ENCODE measurements at regions not wholly inside any gene's neighbourhood (a gene's known extent, or its start where the extent isn't known, plus 50 kb on each side); places are given as distances from the start of the nearest gene placed in this dataset.
"Not testable (repeated sequence)": the region's sequence is repeated elsewhere in the genome, so short reads cannot be mapped to it uniquely, and the experiment has no call there.

- H3K4me1 ChIP-seq (ENCODE audit: control insufficient read depth in 5 of 5, insufficient read depth in 5 of 5, low read length in 5 of 5) = no peaks in the 10 kb centered on the region
- no peaks in the 10 kb centered on the region for H3K9me3 ChIP-seq (ENCODE audit: control insufficient read depth in 5 of 5, low read length in 5 of 5)
- H3K27me3 ChIP-seq (ENCODE audit: control insufficient read depth in 5 of 5, insufficient read depth in 4 of 5, low read length in 5 of 5) = peaks cover 0 to 3% (median 0%) of the 10 kb centered on the region in 5 donors
- no peak overlapping the region for H3K4me3 ChIP-seq (ENCODE audit: low read depth in 1 of 5, low read length in 5 of 5)
- no peak overlapping the region for H3K9ac ChIP-seq (ENCODE audit: low read length in 5 of 5)
- H3K27ac ChIP-seq (ENCODE audit: low read depth, low read length) = no peak overlapping the region
- no peaks in the 10 kb centered on the region for H3K36me3 ChIP-seq (ENCODE audit: control insufficient read depth in 5 of 5, insufficient read depth in 5 of 5, low read length in 5 of 5)
These were observed 132.6 kb downstream of the NR2F2 start for GRCh38 chr15:96462768-96463750.

- Histone ChIP-seq H3K27ac (ENCODE audit: low read depth, low read length) (no peak overlapping the region), H3K9me3 (ENCODE audit: control insufficient read depth in 5 of 5, low read length in 5 of 5) (no peaks in the 10 kb centered on the region), H3K4me1 (ENCODE audit: control insufficient read depth in 5 of 5, insufficient read depth in 5 of 5, low read length in 5 of 5) (no peaks in the 10 kb centered on the region), H3K27me3 (ENCODE audit: control insufficient read depth in 5 of 5, insufficient read depth in 4 of 5, low read length in 5 of 5) (peaks cover 0 to 6% (median 4%) of the 10 kb centered on the region in 5 donors), H3K36me3 (ENCODE audit: control insufficient read depth in 5 of 5, insufficient read depth in 5 of 5, low read length in 5 of 5) (no peaks in the 10 kb centered on the region), H3K4me3 (ENCODE audit: low read depth in 1 of 5, low read length in 5 of 5) (no peak overlapping the region), H3K9ac (ENCODE audit: low read length in 5 of 5) (no peak overlapping the region)
These were observed 136.0 kb downstream of the NR2F2 start for GRCh38 chr15:96466389-96466947.

- Histone ChIP-seq H3K36me3 (ENCODE audit: control insufficient read depth in 5 of 5, insufficient read depth in 5 of 5, low read length in 5 of 5) (no peaks in the 10 kb centered on the region), H3K27me3 (ENCODE audit: control insufficient read depth in 5 of 5, insufficient read depth in 4 of 5, low read length in 5 of 5) (peaks cover 0 to 6% (median 4%) of the 10 kb centered on the region in 5 donors), H3K27ac (ENCODE audit: low read depth, low read length) (no peak overlapping the region), H3K4me1 (ENCODE audit: control insufficient read depth in 5 of 5, insufficient read depth in 5 of 5, low read length in 5 of 5) (no peaks in the 10 kb centered on the region), H3K9me3 (ENCODE audit: control insufficient read depth in 5 of 5, low read length in 5 of 5) (no peaks in the 10 kb centered on the region), H3K4me3 (ENCODE audit: low read depth in 1 of 5, low read length in 5 of 5) (no peak overlapping the region), H3K9ac (ENCODE audit: low read length in 5 of 5) (no peak overlapping the region)
These were observed 137.5 kb downstream of the NR2F2 start for GRCh38 chr15:96468036-96468435.

GRCh38 chr15:96470681-96471310, 140.3 kb downstream of the NR2F2 start:
- Histone ChIP-seq H3K9ac (ENCODE audit: low read length in 5 of 5) (no peak overlapping the region), H3K27me3 (ENCODE audit: control insufficient read depth in 5 of 5, insufficient read depth in 4 of 5, low read length in 5 of 5) (peaks cover 0 to 6% (median 4%) of the 10 kb centered on the region in 5 donors), H3K27ac (ENCODE audit: low read depth, low read length) (no peak overlapping the region), H3K36me3 (ENCODE audit: control insufficient read depth in 5 of 5, insufficient read depth in 5 of 5, low read length in 5 of 5) (no peaks in the 10 kb centered on the region), H3K9me3 (ENCODE audit: control insufficient read depth in 5 of 5, low read length in 5 of 5) (no peaks in the 10 kb centered on the region), H3K4me1 (ENCODE audit: control insufficient read depth in 5 of 5, insufficient read depth in 5 of 5, low read length in 5 of 5) (no peaks in the 10 kb centered on the region), H3K4me3 (ENCODE audit: low read depth in 1 of 5, low read length in 5 of 5) (no peak overlapping the region)

GRCh38 chr15:96472681-96473080, 142.2 kb downstream of the NR2F2 start:
- no peaks in the 10 kb centered on the region for H3K36me3 ChIP-seq (ENCODE audit: control insufficient read depth in 5 of 5, insufficient read depth in 5 of 5, low read length in 5 of 5)
- H3K9ac ChIP-seq (ENCODE audit: low read length in 5 of 5) = no peak overlapping the region
- H3K27ac ChIP-seq (ENCODE audit: low read depth, low read length) = no peak overlapping the region
- H3K9me3 ChIP-seq (ENCODE audit: control insufficient read depth in 5 of 5, low read length in 5 of 5) = no peaks in the 10 kb centered on the region
- H3K4me1 ChIP-seq (ENCODE audit: control insufficient read depth in 5 of 5, insufficient read depth in 5 of 5, low read length in 5 of 5) = no peaks in the 10 kb centered on the region
- H3K27me3 ChIP-seq (ENCODE audit: control insufficient read depth in 5 of 5, insufficient read depth in 4 of 5, low read length in 5 of 5) = peaks cover 0 to 6% (median 4%) of the 10 kb centered on the region in 5 donors
- H3K4me3 ChIP-seq (ENCODE audit: low read depth in 1 of 5, low read length in 5 of 5) = no peak overlapping the region

GRCh38 chr15:96473556-96473955, 143.1 kb downstream of the NR2F2 start:
- H3K4me1 ChIP-seq (ENCODE audit: control insufficient read depth in 5 of 5, insufficient read depth in 5 of 5, low read length in 5 of 5) = no peaks in the 10 kb centered on the region
- H3K27me3 ChIP-seq (ENCODE audit: control insufficient read depth in 5 of 5, insufficient read depth in 4 of 5, low read length in 5 of 5) = peaks cover 0 to 6% (median 4%) of the 10 kb centered on the region in 5 donors
- H3K4me3 ChIP-seq (ENCODE audit: low read depth in 1 of 5, low read length in 5 of 5) = no peak overlapping the region

GRCh38 chr15:96474231-96474664, 143.7 kb downstream of the NR2F2 start:
- H3K27ac ChIP-seq (ENCODE audit: low read depth, low read length) = no peak overlapping the region
- H3K27me3 ChIP-seq (ENCODE audit: control insufficient read depth in 5 of 5, insufficient read depth in 4 of 5, low read length in 5 of 5) = peaks cover 0 to 6% (median 4%) of the 10 kb centered on the region in 5 donors
- H3K9ac ChIP-seq (ENCODE audit: low read length in 5 of 5) = no peak overlapping the region
- H3K4me1 ChIP-seq (ENCODE audit: control insufficient read depth in 5 of 5, insufficient read depth in 5 of 5, low read length in 5 of 5) = no peaks in the 10 kb centered on the region
- H3K4me3 ChIP-seq (ENCODE audit: low read depth in 1 of 5, low read length in 5 of 5) = no peak overlapping the region
- no peaks in the 10 kb centered on the region for H3K36me3 ChIP-seq (ENCODE audit: control insufficient read depth in 5 of 5, insufficient read depth in 5 of 5, low read length in 5 of 5)
- no peaks in the 10 kb centered on the region for H3K9me3 ChIP-seq (ENCODE audit: control insufficient read depth in 5 of 5, low read length in 5 of 5)

More at GRCh38 chr15:96473556-96473955, 143.1 kb downstream of the NR2F2 start:
- Histone ChIP-seq H3K9ac (ENCODE audit: low read length in 5 of 5) (no peak overlapping the region), H3K27ac (ENCODE audit: low read depth, low read length) (no peak overlapping the region), H3K36me3 (ENCODE audit: control insufficient read depth in 5 of 5, insufficient read depth in 5 of 5, low read length in 5 of 5) (no peaks in the 10 kb centered on the region), H3K9me3 (ENCODE audit: control insufficient read depth in 5 of 5, low read length in 5 of 5) (no peaks in the 10 kb centered on the region)

- H3K9ac ChIP-seq (ENCODE audit: low read length in 5 of 5) = no peak overlapping the region
- no peak overlapping the region for H3K27ac ChIP-seq (ENCODE audit: low read depth, low read length)
- H3K27me3 ChIP-seq (ENCODE audit: control insufficient read depth in 5 of 5, insufficient read depth in 4 of 5, low read length in 5 of 5) = no peaks in the 10 kb centered on the region
- H3K9me3 ChIP-seq (ENCODE audit: control insufficient read depth in 5 of 5, low read length in 5 of 5) = no peaks in the 10 kb centered on the region
- H3K4me1 ChIP-seq (ENCODE audit: control insufficient read depth in 5 of 5, insufficient read depth in 5 of 5, low read length in 5 of 5) = no peaks in the 10 kb centered on the region
- no peaks in the 10 kb centered on the region for H3K36me3 ChIP-seq (ENCODE audit: control insufficient read depth in 5 of 5, insufficient read depth in 5 of 5, low read length in 5 of 5)
- no peak overlapping the region for H3K4me3 ChIP-seq (ENCODE audit: low read depth in 1 of 5, low read length in 5 of 5)
These were observed 146.7 kb downstream of the NR2F2 start for GRCh38 chr15:96477227-96477626.

GRCh38 chr15:96484412-96484811, 153.9 kb downstream of the NR2F2 start:
- not testable (repeated sequence) for H3K27me3 ChIP-seq (ENCODE audit: control insufficient read depth in 5 of 5, insufficient read depth in 4 of 5, low read length in 5 of 5); H3K36me3 ChIP-seq (ENCODE audit: control insufficient read depth in 5 of 5, insufficient read depth in 5 of 5, low read length in 5 of 5); H3K9ac ChIP-seq (ENCODE audit: low read length in 5 of 5); H3K9me3 ChIP-seq (ENCODE audit: control insufficient read depth in 5 of 5, low read length in 5 of 5); H3K27ac ChIP-seq (ENCODE audit: low read depth, low read length); H3K4me3 ChIP-seq (ENCODE audit: low read depth in 1 of 5, low read length in 5 of 5); H3K4me1 ChIP-seq (ENCODE audit: control insufficient read depth in 5 of 5, insufficient read depth in 5 of 5, low read length in 5 of 5)

GRCh38 chr15:96484830-96485229, 154.3 kb downstream of the NR2F2 start:
- Histone ChIP-seq H3K4me1 (ENCODE audit: control insufficient read depth in 5 of 5, insufficient read depth in 5 of 5, low read length in 5 of 5) (peaks cover 0 to 3% (median 0%) of the 10 kb centered on the region in 5 donors), H3K27me3 (ENCODE audit: control insufficient read depth in 5 of 5, insufficient read depth in 4 of 5, low read length in 5 of 5) (peaks cover 0 to 5% (median under 1%) of the 10 kb centered on the region in 5 donors), H3K9ac (ENCODE audit: low read length in 5 of 5) (no peak overlapping the region), H3K4me3 (ENCODE audit: low read depth in 1 of 5, low read length in 5 of 5) (no peak overlapping the region), H3K36me3 (ENCODE audit: control insufficient read depth in 5 of 5, insufficient read depth in 5 of 5, low read length in 5 of 5) (no peaks in the 10 kb centered on the region), H3K27ac (ENCODE audit: low read depth, low read length) (no peak overlapping the region), H3K9me3 (ENCODE audit: control insufficient read depth in 5 of 5, low read length in 5 of 5) (no peaks in the 10 kb centered on the region)
